ENCODE measurements at regions not wholly inside any gene's neighbourhood (a gene's known extent, or its start where the extent isn't known, plus 50 kb on each side); places are given as distances from the start of the nearest gene placed in this dataset.
A peak's percentile ranks its signal among the peaks of the same experiment; 100 is the strongest.

- DNase-seq: no peak
Observed at GRCh38 chr6:22670605-22671004, 101.2 kb downstream of the HDGFL1 start.

- DNase-seq: no peak
Observed at GRCh38 chr6:22673474-22673873, 104.1 kb downstream of the HDGFL1 start.

GRCh38 chr6:22680950-22681349 is 111.6 kb downstream of the HDGFL1 start:
- DNase-seq: no peak

- no peak for DNase-seq
Observed at GRCh38 chr6:22681761-22682160, 112.4 kb downstream of the HDGFL1 start.

GRCh38 chr6:22682979-22683378 is 113.6 kb downstream of the HDGFL1 start:
- no peak for DNase-seq

GRCh38 chr6:22690446-22690845 is 121.1 kb downstream of the HDGFL1 start:
- DNase-seq: no peak

- no peak for DNase-seq
Observed at GRCh38 chr6:22694092-22694724, 124.8 kb downstream of the HDGFL1 start.

GRCh38 chr6:22696481-22696880 is 127.1 kb downstream of the HDGFL1 start:
- DNase-seq: no peak

- no peak for DNase-seq
Observed at GRCh38 chr6:22697306-22697705, 127.9 kb downstream of the HDGFL1 start.

GRCh38 chr6:22699151-22699550 is 129.8 kb downstream of the HDGFL1 start:
- DNase-seq: peak; percentile 61

- no peak for DNase-seq
Observed at GRCh38 chr6:22706651-22707050, 137.3 kb downstream of the HDGFL1 start.

GRCh38 chr6:22708469-22708868 is 139.1 kb downstream of the HDGFL1 start:
- no peak for DNase-seq

GRCh38 chr6:22709803-22710202 is 140.4 kb downstream of the HDGFL1 start:
- DNase-seq: peak; percentile 47

- no peak for DNase-seq
Observed at GRCh38 chr6:22716721-22717120, 147.4 kb downstream of the HDGFL1 start.

GRCh38 chr6:22717915-22718314 is 148.5 kb downstream of the HDGFL1 start:
- no peak for DNase-seq

- no peak for DNase-seq
Observed at GRCh38 chr6:22722913-22723312, 153.5 kb downstream of the HDGFL1 start.

GRCh38 chr6:22726966-22727365 is 157.6 kb downstream of the HDGFL1 start:
- no peak for DNase-seq

- no peak for DNase-seq
Observed at GRCh38 chr6:22727710-22728109, 158.3 kb downstream of the HDGFL1 start.

GRCh38 chr6:22732176-22732970 is 163.0 kb downstream of the HDGFL1 start:
- DNase-seq: no peak

- DNase-seq: no peak
Observed at GRCh38 chr6:22736740-22737139, 167.4 kb downstream of the HDGFL1 start.

- DNase-seq: peak; percentile 94
Observed at GRCh38 chr6:22737331-22737730, 168.0 kb downstream of the HDGFL1 start.

GRCh38 chr6:22738194-22738593 is 168.8 kb downstream of the HDGFL1 start:
- no peak for DNase-seq

- no peak for DNase-seq
Observed at GRCh38 chr6:22747571-22747970, 178.2 kb downstream of the HDGFL1 start.

- no peak for DNase-seq
Observed at GRCh38 chr6:22748681-22749080, 179.3 kb downstream of the HDGFL1 start.

GRCh38 chr6:22749696-22750095 is 180.3 kb downstream of the HDGFL1 start:
- DNase-seq: no peak

Data from eye (tissue), 1 donor.